GM12878 (cell line): ENCODE measurements at regions not wholly inside any gene's neighbourhood (a gene's known extent, or its start where the extent isn't known, plus 50 kb on each side); places are given as distances from the start of the nearest gene placed in this dataset.

Source experiments
- ASH2L ChIP-seq: fragments of 300-600, 200-600 bp; sonication (generic); IDR thresholded peaks from 2 replicates; pipeline ENCODE4 v1.6.1; 2017; ENCODE audit warnings: low read depth, mild to moderate bottlenecking, borderline replicate concordance
- CHD1 ChIP-seq: IDR thresholded peaks from 2 replicates; pipeline ENCODE4 v1.6.1; 2012; ENCODE audit warnings: low read depth, low read length, improper control_type of control experiment
- FOXK2 ChIP-seq: fragments of 450-650 bp; IDR thresholded peaks from 2 replicates; pipeline ENCODE4 v1.6.1; 2017; ENCODE audit warnings: mild to moderate bottlenecking, moderate library complexity
- GATAD2B ChIP-seq: fragments of 450-650 bp; conservative IDR thresholded peaks from 2 replicates; pipeline ENCODE4 v1.6.1; 2017; ENCODE audit warnings: low read depth, mild to moderate bottlenecking, moderate library complexity
- RELB ChIP-seq: fragments of 450-650 bp; IDR thresholded peaks from 2 replicates; pipeline ENCODE4 v1.6.1; 2017; ENCODE audit warnings: low read depth, mild to moderate bottlenecking, moderate library complexity
- USF2 ChIP-seq: IDR thresholded peaks from 2 replicates; pipeline ENCODE4 v1.6.1; 2011; ENCODE audit warnings: low read depth, low read length, improper control_type of control experiment, borderline replicate concordance
- ZBTB11 ChIP-seq: fragments of 450-650 bp; formaldehyde crosslinking; IDR thresholded peaks from 2 replicates; pipeline ENCODE4 v1.5.0; 2022; ENCODE audit warnings: mild to moderate bottlenecking, missing genetic modification characterization
- ZNF622 ChIP-seq: fragments of 450-650 bp; IDR thresholded peaks from 2 replicates; pipeline ENCODE4 v1.6.1; 2017; ENCODE audit warnings: mild to moderate bottlenecking, inconsistent platforms

- no peak for TF ChIP-seq FOXK2
- TF ChIP-seq ZBTB11 (CRISPR knock-in tag) = no peak
- TF ChIP-seq CHD1 = no peak
- TF ChIP-seq ASH2L = no peak
- TF ChIP-seq RELB = no peak
- TF ChIP-seq ZNF622 = no peak
- no peak for TF ChIP-seq GATAD2B
- no peak for TF ChIP-seq USF2
These were observed 240.2 kb upstream of the NBEA start (continued) for GRCh38 chr13:34701919-34702318.
